ENCODE measurements at regions not wholly inside any gene's neighbourhood (a gene's known extent, or its start where the extent isn't known, plus 50 kb on each side); places are given as distances from the start of the nearest gene placed in this dataset.

DNA sequence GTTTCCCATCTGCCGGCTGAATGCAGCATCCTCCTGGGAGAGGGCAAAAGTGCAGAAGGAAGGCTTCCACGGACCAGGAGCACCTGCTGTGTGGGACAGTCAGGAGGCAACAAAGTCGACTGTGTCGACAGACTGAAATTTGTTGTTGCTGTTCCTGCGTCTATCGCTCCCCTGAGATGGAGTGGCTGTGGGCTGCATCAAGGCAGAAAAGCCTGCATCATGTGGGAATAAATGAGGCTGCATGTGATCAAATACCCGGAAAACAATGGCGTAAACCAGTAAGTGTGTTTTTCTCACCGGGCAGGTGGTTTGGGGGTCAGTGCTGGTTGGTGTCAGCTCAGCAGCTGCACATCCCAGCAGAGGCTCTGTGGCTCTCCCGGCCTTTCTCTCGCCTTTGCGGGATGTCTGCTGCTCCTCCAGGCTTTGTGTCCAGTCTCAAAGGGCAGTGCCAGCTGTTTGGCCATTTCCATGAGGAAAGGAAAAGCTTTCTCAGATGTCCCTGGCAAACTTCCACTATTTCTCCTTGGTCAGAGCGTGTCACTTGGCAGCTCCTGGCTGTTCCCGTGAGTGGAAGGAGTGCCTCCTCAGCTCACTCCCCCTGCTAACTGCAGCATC, 262.4 kb downstream of the NDUFA10 start:
- TF ChIP-seq, protein P1, sequence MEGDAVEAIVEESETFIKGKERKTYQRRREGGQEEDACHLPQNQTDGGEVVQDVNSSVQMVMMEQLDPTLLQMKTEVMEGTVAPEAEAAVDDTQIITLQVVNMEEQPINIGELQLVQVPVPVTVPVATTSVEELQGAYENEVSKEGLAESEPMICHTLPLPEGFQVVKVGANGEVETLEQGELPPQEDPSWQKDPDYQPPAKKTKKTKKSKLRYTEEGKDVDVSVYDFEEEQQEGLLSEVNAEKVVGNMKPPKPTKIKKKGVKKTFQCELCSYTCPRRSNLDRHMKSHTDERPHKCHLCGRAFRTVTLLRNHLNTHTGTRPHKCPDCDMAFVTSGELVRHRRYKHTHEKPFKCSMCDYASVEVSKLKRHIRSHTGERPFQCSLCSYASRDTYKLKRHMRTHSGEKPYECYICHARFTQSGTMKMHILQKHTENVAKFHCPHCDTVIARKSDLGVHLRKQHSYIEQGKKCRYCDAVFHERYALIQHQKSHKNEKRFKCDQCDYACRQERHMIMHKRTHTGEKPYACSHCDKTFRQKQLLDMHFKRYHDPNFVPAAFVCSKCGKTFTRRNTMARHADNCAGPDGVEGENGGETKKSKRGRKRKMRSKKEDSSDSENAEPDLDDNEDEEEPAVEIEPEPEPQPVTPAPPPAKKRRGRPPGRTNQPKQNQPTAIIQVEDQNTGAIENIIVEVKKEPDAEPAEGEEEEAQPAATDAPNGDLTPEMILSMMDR (optimal IDR thresholded peaks at IDR 0.05 in 1 of 3, IDR thresholded peaks at IDR 0.05 in 1 of 3, conservative IDR thresholded peaks at IDR 0.05 in 1 of 3; ENCODE audit: extremely low read depth in 1 of 3, insufficient read depth in 2 of 3, low read length in 3 of 3): no peak
- no peak for TF ChIP-seq EZH2 (IDR thresholded peaks at IDR 0.05; ENCODE audit: low read length)

Measured in keratinocyte (primary cell).